H9 (cell line): ENCODE measurements at regions not wholly inside any gene's neighbourhood (a gene's known extent, or its start where the extent isn't known, plus 50 kb on each side); places are given as distances from the start of the nearest gene placed in this dataset.
"Not testable (repeated sequence)": the region's sequence is repeated elsewhere in the genome, so short reads cannot be mapped to it uniquely, and the experiment has no call there.

Experiments
- DNase-seq: peaks from one replicate; pipeline ENCODE4 v3.0.0-alpha.2; 2017
- H2AFZ ChIP-seq: one replicate; pipeline ENCODE4 v1.6.1; 2013; ENCODE audit warnings: mild to moderate bottlenecking, low read length, control low read depth, moderate library complexity
- H2AK5ac ChIP-seq: 2 replicates; pipeline ENCODE4 v1.6.1; 2013; ENCODE audit warnings: low read length, control low read depth, mixed read lengths; ENCODE audit not compliant: insufficient read length
- H2BK120ac ChIP-seq: one replicate; pipeline ENCODE4 v1.6.1; 2013; ENCODE audit warnings: low read depth, mild to moderate bottlenecking, low read length, control low read depth, inconsistent platforms; ENCODE audit not compliant: poor library complexity, severe bottlenecking
- H2BK12ac ChIP-seq: 2 replicates; pipeline ENCODE4 v1.6.1; 2013; ENCODE audit warnings: low read length, control low read depth, mixed read lengths, low read depth; ENCODE audit not compliant: insufficient read length
- H2BK15ac ChIP-seq: 2 replicates; pipeline ENCODE4 v1.6.1; 2013; ENCODE audit warnings: low read depth, low read length, control low read depth
- H2BK20ac ChIP-seq: one replicate; pipeline ENCODE4 v1.6.1; 2013; ENCODE audit warnings: low read depth, mild to moderate bottlenecking, low read length, control low read depth, inconsistent platforms; ENCODE audit not compliant: poor library complexity, severe bottlenecking
- H2BK5ac ChIP-seq: 2 replicates; pipeline ENCODE4 v1.6.1; 2013; ENCODE audit warnings: low read length, control low read depth, mixed read lengths; ENCODE audit not compliant: insufficient read length
- H3K14ac ChIP-seq: 2 replicates; pipeline ENCODE4 v1.6.1; 2013; ENCODE audit warnings: low read length, control low read depth; ENCODE audit not compliant: insufficient read depth
- H3K18ac ChIP-seq: 2 replicates; pipeline ENCODE4 v1.6.1; 2013; ENCODE audit warnings: low read depth, mild to moderate bottlenecking, mixed read lengths, low read length, control low read depth; ENCODE audit not compliant: insufficient read length
- H3K23ac ChIP-seq: 2 replicates; pipeline ENCODE4 v1.6.1; 2013; ENCODE audit warnings: low read length, control low read depth, mixed read lengths, low read depth; ENCODE audit not compliant: insufficient read length
- H3K23me2 ChIP-seq: 2 replicates; pipeline ENCODE4 v1.6.1; 2013; ENCODE audit warnings: low read depth, mild to moderate bottlenecking, mixed read lengths, low read length, control low read depth; ENCODE audit not compliant: insufficient read length, poor library complexity, severe bottlenecking
- H3K27ac ChIP-seq: 2 replicates; pipeline ENCODE4 v1.5.1; 2013; ENCODE audit warnings: low read length, control low read depth, mixed read lengths, low read depth; ENCODE audit not compliant: insufficient read length
- H3K27me3 ChIP-seq: 2 replicates; pipeline ENCODE4 v1.6.1; 2013; ENCODE audit warnings: low read length, control low read depth, inconsistent platforms; ENCODE audit not compliant: insufficient read depth
- H3K4ac ChIP-seq: 2 replicates; pipeline ENCODE4 v1.6.1; 2013; ENCODE audit warnings: low read depth, mild to moderate bottlenecking, control low read depth, inconsistent platforms, low read length, moderate library complexity
- H3K4me1 ChIP-seq: 2 replicates; pipeline ENCODE4 v1.6.1; 2013; ENCODE audit warnings: low read length, control low read depth, inconsistent platforms; ENCODE audit not compliant: insufficient read depth
- H3K4me2 ChIP-seq: 2 replicates; pipeline ENCODE4 v1.6.1; 2013; ENCODE audit warnings: low read length, control low read depth, mixed read lengths; ENCODE audit not compliant: insufficient read length, insufficient read depth
- H3K56ac ChIP-seq: 2 replicates; pipeline ENCODE4 v1.6.1; 2013; ENCODE audit warnings: low read depth, mild to moderate bottlenecking, mixed read lengths, low read length, control low read depth; ENCODE audit not compliant: insufficient read length
- H3K79me1 ChIP-seq: 2 replicates; pipeline ENCODE4 v1.6.1; 2013; ENCODE audit warnings: low read depth, mild to moderate bottlenecking, moderate library complexity, low read length, control low read depth, inconsistent platforms; ENCODE audit not compliant: insufficient read depth, poor library complexity, severe bottlenecking
- H3K79me2 ChIP-seq: 2 replicates; pipeline ENCODE4 v1.6.1; 2013; ENCODE audit warnings: low read length, control low read depth, inconsistent platforms; ENCODE audit not compliant: insufficient read depth
- H3K9ac ChIP-seq: 2 replicates; pipeline ENCODE4 v1.6.1; 2013; ENCODE audit warnings: low read length, control low read depth, mixed read lengths; ENCODE audit not compliant: insufficient read length; ENCODE audit errors: extremely low read depth
- H3K9me3 ChIP-seq: one replicate; pipeline ENCODE4 v1.6.1; 2013; ENCODE audit warnings: low read depth, low read length, inconsistent platforms; ENCODE audit not compliant: control insufficient read depth
- H3T11ph ChIP-seq: one replicate; pipeline ENCODE4 v1.6.1; 2013; ENCODE audit warnings: mild to moderate bottlenecking, low read length, control low read depth, inconsistent platforms
- H4K20me1 ChIP-seq: one replicate; pipeline ENCODE4 v1.6.1; 2013; ENCODE audit not compliant: control insufficient read depth, insufficient read length, insufficient read depth
- H4K5ac ChIP-seq: 2 replicates; pipeline ENCODE4 v1.6.1; 2013; ENCODE audit warnings: low read depth, mild to moderate bottlenecking, mixed read lengths, low read length, control low read depth; ENCODE audit not compliant: insufficient read length
- H4K8ac ChIP-seq: replicated peaks from 2 replicates; pipeline ENCODE4 v1.6.1; 2013; ENCODE audit warnings: low read length, control low read depth, mixed read lengths, low read depth; ENCODE audit not compliant: insufficient read length
- H4K91ac ChIP-seq: 2 replicates; pipeline ENCODE4 v1.6.1; 2013; ENCODE audit warnings: low read depth, mild to moderate bottlenecking, moderate library complexity, mixed read lengths, low read length, control low read depth; ENCODE audit not compliant: insufficient read length
- H3K27ac Mint-ChIP-seq, 3 experiments: 2 replicates in 2 of 3; 3 replicates in 1 of 3; pipeline ENCODE4 v1.8.0; 2020 to 2021; ENCODE audit warnings: mixed read lengths in 3 of 3, mild to moderate bottlenecking in 1 of 3, moderate library complexity in 1 of 3
- H3K27me3 Mint-ChIP-seq: 2 replicates; pipeline ENCODE4 v1.8.0; 2021; ENCODE audit warnings: low read depth, mild to moderate bottlenecking, moderate library complexity, mixed read lengths
- H3K36me3 Mint-ChIP-seq, 3 experiments: 2 replicates in 2 of 3; 3 replicates in 1 of 3; pipeline ENCODE4 v1.8.0; 2020 to 2021; ENCODE audit warnings: low read depth in 3 of 3, mixed read lengths in 3 of 3; ENCODE audit not compliant: insufficient read depth in 1 of 3
- H3K4me1 Mint-ChIP-seq, 2 experiments: 2 replicates each; pipeline ENCODE4 v1.8.0; 2020; ENCODE audit warnings: mixed read lengths in 2 of 2
- H3K4me3 Mint-ChIP-seq, 2 experiments: 2 replicates in 1 of 2; 3 replicates in 1 of 2; pipeline ENCODE4 v1.8.0; 2020 to 2021; ENCODE audit warnings: mild to moderate bottlenecking in 2 of 2, mixed read lengths in 2 of 2, moderate library complexity in 1 of 2
- H3K9me3 Mint-ChIP-seq, 2 experiments: 2 replicates in 1 of 2; 3 replicates in 1 of 2; pipeline ENCODE4 v1.8.0; 2020; ENCODE audit warnings: mild to moderate bottlenecking in 2 of 2, mixed read lengths in 2 of 2, moderate library complexity in 1 of 2
- WGBS: extraction: QIAGEN DNeasy Blood & Tissue Kit; methylation state at CpG from one replicate; pipeline ENCODE4 v1.1.7; 2013; ENCODE audit warnings: missing lambda C conversion rate, low lambda C conversion rate, mixed read lengths; ENCODE audit not compliant: insufficient read length; ENCODE audit errors: extremely low coverage; 5-methylcytosine and 5-hydroxymethylcytosine counted together
- TF ChIP-seq, protein P1 (sequence below): fragments of 200-600 bp; sonication (generic); conservative IDR thresholded peaks from 3 replicates; pipeline ENCODE4 v1.8.0; 2021; ENCODE audit warnings: antibody characterized with exemption, mild to moderate bottlenecking

DNA sequence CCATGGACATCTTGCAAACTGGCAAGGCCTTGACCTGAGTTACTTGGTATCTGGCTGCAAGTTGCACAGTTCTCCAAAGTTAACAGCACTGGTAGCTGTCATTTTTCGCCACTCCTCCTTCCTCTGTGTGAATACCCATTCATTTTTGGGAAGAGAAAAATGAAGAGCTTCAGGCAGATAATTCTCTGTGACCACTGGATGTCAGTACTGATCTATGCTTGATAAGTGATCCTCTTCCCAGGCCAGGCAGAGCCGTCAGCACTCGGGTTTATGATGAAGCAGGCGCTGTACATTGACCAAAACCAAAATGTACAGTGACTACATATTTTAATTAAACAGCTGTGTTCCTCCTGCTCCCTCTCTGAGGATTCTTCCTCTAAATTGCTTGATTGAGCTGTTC, 55.9 kb upstream of the PDZD8 start:
- H3K23me2 ChIP-seq: no peaks in the 10 kb centered on the region
- TF ChIP-seq, protein P1, sequence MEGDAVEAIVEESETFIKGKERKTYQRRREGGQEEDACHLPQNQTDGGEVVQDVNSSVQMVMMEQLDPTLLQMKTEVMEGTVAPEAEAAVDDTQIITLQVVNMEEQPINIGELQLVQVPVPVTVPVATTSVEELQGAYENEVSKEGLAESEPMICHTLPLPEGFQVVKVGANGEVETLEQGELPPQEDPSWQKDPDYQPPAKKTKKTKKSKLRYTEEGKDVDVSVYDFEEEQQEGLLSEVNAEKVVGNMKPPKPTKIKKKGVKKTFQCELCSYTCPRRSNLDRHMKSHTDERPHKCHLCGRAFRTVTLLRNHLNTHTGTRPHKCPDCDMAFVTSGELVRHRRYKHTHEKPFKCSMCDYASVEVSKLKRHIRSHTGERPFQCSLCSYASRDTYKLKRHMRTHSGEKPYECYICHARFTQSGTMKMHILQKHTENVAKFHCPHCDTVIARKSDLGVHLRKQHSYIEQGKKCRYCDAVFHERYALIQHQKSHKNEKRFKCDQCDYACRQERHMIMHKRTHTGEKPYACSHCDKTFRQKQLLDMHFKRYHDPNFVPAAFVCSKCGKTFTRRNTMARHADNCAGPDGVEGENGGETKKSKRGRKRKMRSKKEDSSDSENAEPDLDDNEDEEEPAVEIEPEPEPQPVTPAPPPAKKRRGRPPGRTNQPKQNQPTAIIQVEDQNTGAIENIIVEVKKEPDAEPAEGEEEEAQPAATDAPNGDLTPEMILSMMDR: peak; percentile 35; the same call in 2 of the 3 replicates
- no peak overlapping the region for H2AK5ac ChIP-seq
- H2BK12ac ChIP-seq: no peak overlapping the region
- DNase-seq: no peak
- Mint-ChIP-seq H3K36me3 (no peaks in the 10 kb centered on the region), H3K27ac (no peak overlapping the region), H3K27me3 (peaks cover 7% of the 10 kb centered on the region), H3K4me1 (peaks cover 9 to 14% of the 10 kb centered on the region in 2 experiments), H3K9me3 (no peaks in the 10 kb centered on the region; a peak in 2 of 5 replicates), H3K4me3 (no peak overlapping the region)
- H3K9ac ChIP-seq: no peak overlapping the region
- no peak overlapping the region for H3K4me2 ChIP-seq
- no peak overlapping the region for H4K91ac ChIP-seq
- no peaks in the 10 kb centered on the region for H3K79me1 ChIP-seq
- no peak overlapping the region for H3K56ac ChIP-seq
- no peak overlapping the region for H2BK15ac ChIP-seq
- no peak overlapping the region for H4K5ac ChIP-seq
- H4K20me1 ChIP-seq: no peaks in the 10 kb centered on the region
- no peak overlapping the region for H3K18ac ChIP-seq
- H2AFZ ChIP-seq: no peak overlapping the region
- H3K9me3 ChIP-seq: no peaks in the 10 kb centered on the region
- no peak overlapping the region for H4K8ac ChIP-seq
- WGBS: no CpG with 5 or more reads among the region's 4 CpGs
- H3K27me3 ChIP-seq: no peaks in the 10 kb centered on the region
- H3K27ac ChIP-seq: no peak overlapping the region
- H3T11ph ChIP-seq: no peak overlapping the region
- H2BK120ac ChIP-seq: no peak overlapping the region
- H3K4ac ChIP-seq: no peak overlapping the region
- H2BK20ac ChIP-seq: no peak overlapping the region
- no peaks in the 10 kb centered on the region for H3K79me2 ChIP-seq
- H2BK5ac ChIP-seq: no peak overlapping the region
- H3K14ac ChIP-seq: no peak overlapping the region
- no peaks in the 10 kb centered on the region for H3K4me1 ChIP-seq
- no peak overlapping the region for H3K23ac ChIP-seq

DNA sequence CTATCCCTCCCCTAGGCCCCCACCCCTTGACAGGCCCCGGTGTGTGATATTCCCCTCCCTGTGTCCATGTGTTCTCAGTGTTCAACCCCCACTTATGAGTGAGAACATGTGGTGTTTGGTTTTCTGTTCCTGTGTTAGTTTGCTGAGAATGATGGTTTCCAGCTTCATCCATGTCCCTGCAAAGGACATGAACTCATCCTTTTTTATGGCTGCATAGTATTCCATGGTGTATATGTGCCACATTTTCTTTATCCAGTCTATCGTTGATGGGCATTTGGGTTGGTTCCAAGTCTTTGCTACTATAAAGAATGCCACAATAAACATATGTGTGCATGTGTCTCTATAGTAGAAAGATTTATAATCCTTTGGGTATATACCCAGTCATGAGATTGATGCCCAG, 55.3 kb upstream of the PDZD8 start:
- no CpG with 5 or more reads among the region's 2 CpGs for WGBS

More for the DNA sequence above, 55.3 kb upstream of the PDZD8 start:
- not testable (repeated sequence) for H3K9me3 Mint-ChIP-seq, H4K91ac ChIP-seq, H3K14ac ChIP-seq, H2BK20ac ChIP-seq, H3K4me1 ChIP-seq, H3K9ac ChIP-seq, H2BK15ac ChIP-seq, H3K4me2 ChIP-seq, H3K27me3 ChIP-seq, H3K9me3 ChIP-seq, H3T11ph ChIP-seq, H3K23me2 ChIP-seq, H3K4ac ChIP-seq, H3K56ac ChIP-seq, H2BK12ac ChIP-seq, H4K20me1 ChIP-seq, H3K18ac ChIP-seq, H3K23ac ChIP-seq, H4K5ac ChIP-seq, H3K79me1 ChIP-seq, H3K4me3 Mint-ChIP-seq, H2BK5ac ChIP-seq, H2AFZ ChIP-seq, H2AK5ac ChIP-seq, H3K36me3 Mint-ChIP-seq, H3K79me2 ChIP-seq, H2BK120ac ChIP-seq, H3K27me3 Mint-ChIP-seq, DNase-seq, H3K27ac Mint-ChIP-seq, H4K8ac ChIP-seq, H3K27ac ChIP-seq
- peaks cover 14 to 19% of the 10 kb centered on the region in 2 experiments for H3K4me1 Mint-ChIP-seq
